HG02642 (cell line): ENCODE measurements at regions not wholly inside any gene's neighbourhood (a gene's known extent, or its start where the extent isn't known, plus 50 kb on each side); places are given as distances from the start of the nearest gene placed in this dataset.

Source experiments
- ATAC-seq: cut with Tn5 transposase; IDR thresholded peaks from one replicate; pipeline ENCODE4 v1.9.1; 2021; ENCODE audit warnings: mild to moderate bottlenecking; ENCODE audit not compliant: unreplicated experiment, poor library complexity

- no peak for ATAC-seq
Measured at GRCh38 chr1:219681876-219682275, 69.0 kb upstream of the ZC3H11B start.

GRCh38 chr1:219676012-219676765 is 63.3 kb upstream of the ZC3H11B start:
- no peak for ATAC-seq

DNA sequence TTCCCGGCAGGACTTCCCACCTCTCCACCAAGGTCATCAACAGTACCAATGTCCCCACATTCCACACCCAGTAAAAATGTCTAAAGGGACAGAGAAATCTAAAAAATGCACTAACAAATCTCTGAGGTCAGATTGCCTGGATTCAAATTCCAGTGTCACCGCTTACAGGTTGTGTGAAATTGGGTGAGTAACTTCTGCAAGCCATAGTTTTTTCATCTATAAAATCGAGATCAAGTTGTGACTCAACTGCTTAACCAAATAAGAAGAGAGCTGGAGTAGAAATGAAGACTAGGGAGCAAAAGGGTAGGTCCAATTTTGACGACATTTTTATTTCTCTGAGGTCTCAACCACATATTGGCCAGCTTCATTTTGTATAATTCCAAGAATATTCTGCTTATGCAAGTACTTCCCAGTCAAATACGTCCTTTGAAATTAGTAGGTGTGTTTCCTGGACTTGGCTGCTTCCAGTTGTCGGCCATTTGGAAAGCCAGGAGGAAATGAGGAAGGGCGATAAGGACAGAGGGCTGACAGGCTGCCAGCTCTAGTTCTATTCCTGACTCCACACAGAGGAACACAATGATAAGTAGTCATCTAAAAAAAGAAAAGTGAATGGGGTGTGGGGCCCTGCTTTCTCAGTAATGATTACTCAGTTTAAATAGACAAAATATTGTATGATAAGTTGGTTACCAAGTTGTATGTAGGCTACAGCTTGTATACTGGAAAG is 57.7 kb upstream of the ZC3H11B start:
- ATAC-seq: no peak

DNA sequence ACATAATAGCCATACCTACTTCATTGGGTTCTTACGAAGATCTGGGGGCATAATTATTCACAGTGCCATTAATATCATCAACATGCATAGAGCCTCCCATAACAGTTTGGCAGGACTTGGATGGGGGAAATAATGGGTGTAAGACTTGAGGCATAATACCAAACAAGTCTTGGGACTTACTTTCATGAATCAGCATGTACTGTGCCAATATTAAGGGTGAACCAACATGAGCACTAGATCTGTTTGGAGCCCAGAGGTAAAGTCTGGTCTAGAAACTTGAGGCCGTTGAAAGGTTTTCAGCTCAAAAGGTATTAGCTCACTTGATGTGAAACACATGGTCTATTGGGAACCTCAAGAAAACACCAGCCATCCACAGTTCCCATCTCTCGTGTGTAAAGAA is 56.7 kb upstream of the ZC3H11B start:
- no peak for ATAC-seq

DNA sequence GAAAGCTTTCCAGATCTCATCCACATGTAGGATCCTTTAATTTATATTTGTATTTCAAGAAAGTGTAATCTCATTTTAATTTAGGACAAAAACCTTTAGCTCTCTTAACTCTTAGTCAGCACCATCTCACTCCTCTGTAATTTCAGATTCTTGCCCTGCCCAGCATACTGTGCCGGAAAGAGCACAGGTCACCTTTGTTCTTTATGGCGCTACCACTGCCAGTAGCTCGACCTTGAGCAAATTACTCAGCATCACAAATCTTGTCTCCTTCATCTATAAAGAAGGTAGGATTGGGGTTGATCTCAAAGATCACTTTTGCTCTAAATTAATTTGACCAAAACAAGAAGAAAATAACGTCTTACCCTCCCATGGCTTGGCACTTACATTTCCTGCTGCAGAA is 56.1 kb upstream of the ZC3H11B start:
- ATAC-seq: no peak

GRCh38 chr1:219668446-219668845 is 55.5 kb upstream of the ZC3H11B start:
- no peak for ATAC-seq

- ATAC-seq: no peak
Measured at GRCh38 chr1:219666242-219666641, 53.3 kb upstream of the ZC3H11B start.

DNA sequence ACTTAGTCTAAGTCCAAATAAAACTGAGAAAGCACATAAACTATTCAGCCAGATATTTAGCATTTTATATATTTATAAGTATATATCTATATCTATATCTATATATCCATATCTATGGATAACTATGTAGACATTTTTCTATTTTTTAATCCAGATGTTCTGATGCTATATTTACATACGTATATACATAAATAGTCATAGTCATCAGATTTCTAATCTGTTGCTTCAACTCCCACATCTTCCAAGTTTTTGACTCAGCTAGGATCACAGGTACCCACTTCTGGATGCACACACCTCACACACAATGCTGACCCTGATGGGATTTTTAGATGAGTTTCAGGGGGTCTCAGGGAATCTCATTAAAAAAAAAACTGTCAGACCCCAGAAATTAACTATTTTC is 52.2 kb upstream of the ZC3H11B start:
- ATAC-seq: no peak

- no peak for ATAC-seq
Measured at GRCh38 chr1:219664310-219665029, 51.6 kb upstream of the ZC3H11B start.
